ENCODE measurements at regions not wholly inside any gene's neighbourhood (a gene's known extent, or its start where the extent isn't known, plus 50 kb on each side); places are given as distances from the start of the nearest gene placed in this dataset.

DNA sequence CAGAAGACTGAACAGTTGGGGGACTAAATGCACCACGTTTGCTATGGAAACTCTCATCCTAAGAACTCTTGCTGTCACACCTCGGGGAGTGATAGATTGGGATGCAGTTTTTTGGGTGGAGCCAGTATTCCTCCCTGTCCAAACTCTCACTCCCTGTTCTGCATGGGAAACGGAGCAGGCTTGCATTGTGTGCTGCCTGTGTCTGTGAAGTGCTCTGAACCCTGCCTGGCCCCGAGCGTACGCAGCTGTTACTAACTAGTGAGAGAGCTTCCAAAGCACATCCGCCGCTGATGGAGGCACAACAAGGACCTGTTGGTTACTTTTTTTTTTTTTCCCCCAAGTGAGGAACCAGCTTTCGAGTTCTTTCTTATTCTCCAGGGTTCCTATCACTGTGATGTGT lies 195.5 kb downstream of the ANAPC1 start:
- TF ChIP-seq BACH2 (CRISPR knock-in tag; IDR thresholded peaks at IDR 0.05; ENCODE audit: borderline replicate concordance), result no peak
- no peak for TF ChIP-seq ARNTL (CRISPR knock-in tag; IDR thresholded peaks at IDR 0.05; ENCODE audit: borderline replicate concordance, low read depth)
- no peak for TF ChIP-seq ZFP30 (CRISPR knock-in tag; IDR thresholded peaks at IDR 0.05)
- TF ChIP-seq, protein P1, sequence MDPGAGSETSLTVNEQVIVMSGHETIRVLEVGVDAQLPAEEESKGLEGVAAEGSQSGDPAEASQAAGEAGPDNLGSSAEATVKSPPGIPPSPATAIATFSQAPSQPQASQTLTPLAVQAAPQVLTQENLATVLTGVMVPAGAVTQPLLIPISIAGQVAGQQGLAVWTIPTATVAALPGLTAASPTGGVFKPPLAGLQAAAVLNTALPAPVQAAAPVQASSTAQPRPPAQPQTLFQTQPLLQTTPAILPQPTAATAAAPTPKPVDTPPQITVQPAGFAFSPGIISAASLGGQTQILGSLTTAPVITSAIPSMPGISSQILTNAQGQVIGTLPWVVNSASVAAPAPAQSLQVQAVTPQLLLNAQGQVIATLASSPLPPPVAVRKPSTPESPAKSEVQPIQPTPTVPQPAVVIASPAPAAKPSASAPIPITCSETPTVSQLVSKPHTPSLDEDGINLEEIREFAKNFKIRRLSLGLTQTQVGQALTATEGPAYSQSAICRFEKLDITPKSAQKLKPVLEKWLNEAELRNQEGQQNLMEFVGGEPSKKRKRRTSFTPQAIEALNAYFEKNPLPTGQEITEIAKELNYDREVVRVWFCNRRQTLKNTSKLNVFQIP (CRISPR knock-in tag; IDR thresholded peaks at IDR 0.05; ENCODE audit: borderline replicate concordance, low read depth), result no peak
- TF ChIP-seq ESRRG (CRISPR knock-in tag; IDR thresholded peaks at IDR 0.05), result no peak
- TF ChIP-seq GLIS3 (CRISPR knock-in tag; IDR thresholded peaks at IDR 0.05), result no peak
- TF ChIP-seq OSR1 (CRISPR knock-in tag; IDR thresholded peaks at IDR 0.05), result no peak
- TF ChIP-seq TCF4 (CRISPR knock-in tag; IDR thresholded peaks at IDR 0.05; ENCODE audit: borderline replicate concordance), result no peak
- no peak for TF ChIP-seq ZNF565 (CRISPR knock-in tag; conservative IDR thresholded peaks at IDR 0.05; ENCODE audit: low read depth)

All from SK-N-SH treated with all-trans-retinoic acid at 6 μM for 48 hours (cell line).